Activated CD8-positive, alpha-beta memory T cell treated with anti-CD3 and anti-CD28 coated beads, Interleukin-2, amount 50 U/mL, for 24 hours (primary cell): ENCODE measurements at regions not wholly inside any gene's neighbourhood (a gene's known extent, or its start where the extent isn't known, plus 50 kb on each side); places are given as distances from the start of the nearest gene placed in this dataset.
"Not testable (repeated sequence)": the region's sequence is repeated elsewhere in the genome, so short reads cannot be mapped to it uniquely, and the experiment has no call there.

Experiments
- DNase-seq: peaks from one replicate; pipeline ENCODE4 v3.0.0-alpha.2; 2020; ENCODE audit errors: extremely low read depth

DNA sequence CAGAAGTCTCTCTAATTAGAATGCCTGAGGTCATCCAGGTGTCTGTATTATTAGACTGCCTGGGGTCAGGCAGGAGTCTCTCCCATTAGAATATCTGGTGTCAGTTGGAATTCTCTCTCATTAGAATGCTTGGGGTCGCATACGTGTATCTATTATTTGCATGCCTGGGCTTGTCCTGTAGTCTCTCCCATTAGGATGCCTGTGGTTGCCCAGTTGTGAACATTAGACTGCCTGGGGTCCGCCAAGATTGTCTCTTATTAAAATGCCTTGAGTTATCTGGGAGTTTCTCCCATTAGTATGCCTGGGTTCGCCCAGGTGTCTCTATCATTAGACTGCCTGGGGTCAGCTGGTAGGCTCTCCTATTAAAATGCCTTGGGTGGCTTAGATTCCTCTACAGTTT is 1494.7 kb downstream of the UQCRFS1 start:
- no peak for DNase-seq

DNA sequence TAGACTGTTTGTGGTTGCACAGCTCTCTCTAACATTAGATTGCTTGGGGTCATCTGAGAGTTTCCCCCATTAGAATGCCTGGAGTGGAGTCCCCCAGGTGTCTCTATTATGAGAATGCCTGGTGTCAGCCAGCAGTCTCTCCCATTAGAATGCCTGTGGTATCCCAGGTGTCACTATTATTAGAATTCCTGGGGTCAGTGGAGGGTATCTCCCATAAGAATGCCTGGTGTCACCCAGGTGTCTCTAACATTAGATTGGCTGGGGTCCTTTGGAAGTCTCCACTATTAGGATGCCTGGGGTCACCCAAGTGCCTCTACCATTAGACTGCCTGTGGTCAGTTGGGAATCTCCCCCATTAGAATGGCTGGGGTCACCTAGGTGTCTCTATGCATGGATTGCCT is 1495.1 kb downstream of the UQCRFS1 start:
- no peak for DNase-seq

DNA sequence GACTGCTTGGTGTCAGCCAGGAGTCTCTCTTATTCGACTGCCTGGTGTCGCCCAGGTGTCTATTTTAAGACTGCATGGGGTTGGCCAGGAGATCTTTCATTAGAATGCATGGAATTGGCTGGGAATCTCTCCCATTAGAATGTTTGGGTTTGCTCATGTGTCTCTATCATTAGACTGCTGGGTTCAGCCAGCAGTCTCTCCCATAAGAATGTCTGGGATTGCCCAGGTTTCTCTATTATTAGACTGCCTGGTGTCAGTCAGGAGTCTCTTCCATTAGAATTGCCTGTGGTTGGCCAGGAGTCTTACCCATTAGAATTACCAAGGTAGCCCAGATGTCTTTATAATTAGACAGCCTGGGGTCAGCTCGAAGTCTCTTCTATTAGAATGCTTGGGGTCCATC is 1496.0 kb downstream of the UQCRFS1 start:
- no peak for DNase-seq

DNA sequence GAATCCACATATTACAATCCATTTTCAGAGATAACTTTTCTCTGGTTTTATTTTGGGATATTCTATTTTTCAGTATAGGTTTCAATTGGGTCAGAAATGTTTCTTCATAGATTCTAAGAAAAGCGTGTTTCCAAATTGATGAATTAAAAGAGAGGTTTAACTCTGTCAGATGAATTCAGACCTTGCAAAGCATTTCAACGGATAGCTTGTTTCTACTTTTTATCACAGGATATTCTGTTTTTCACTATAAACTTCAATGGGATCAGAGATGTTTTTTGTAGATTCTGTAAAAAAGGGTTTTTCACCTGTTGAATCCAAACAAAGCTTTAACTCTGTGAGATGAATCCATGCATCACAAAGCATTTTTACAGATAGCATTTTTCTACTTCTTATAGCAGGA is 1498.1 kb downstream of the UQCRFS1 start:
- DNase-seq, result no peak

DNA sequence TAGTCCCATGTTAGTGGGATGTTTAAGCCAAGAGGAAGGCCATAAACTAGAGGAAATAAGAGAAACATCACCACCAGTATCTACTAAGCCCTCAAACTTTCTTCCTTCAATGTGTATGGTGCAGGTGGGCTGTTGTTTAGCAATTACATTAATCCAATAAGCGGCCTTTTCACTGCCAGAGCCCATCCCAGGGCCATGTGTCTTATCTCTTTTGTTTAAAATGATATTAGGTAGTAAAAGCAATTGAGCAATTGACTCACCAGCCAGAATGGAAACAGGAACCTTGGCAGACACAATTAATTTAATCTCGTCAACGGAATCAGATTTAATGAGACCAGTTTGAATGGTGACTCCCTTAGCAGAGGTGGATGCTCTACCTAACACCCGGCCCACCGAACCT is 1503.5 kb downstream of the UQCRFS1 start:
- no peak for DNase-seq

DNA sequence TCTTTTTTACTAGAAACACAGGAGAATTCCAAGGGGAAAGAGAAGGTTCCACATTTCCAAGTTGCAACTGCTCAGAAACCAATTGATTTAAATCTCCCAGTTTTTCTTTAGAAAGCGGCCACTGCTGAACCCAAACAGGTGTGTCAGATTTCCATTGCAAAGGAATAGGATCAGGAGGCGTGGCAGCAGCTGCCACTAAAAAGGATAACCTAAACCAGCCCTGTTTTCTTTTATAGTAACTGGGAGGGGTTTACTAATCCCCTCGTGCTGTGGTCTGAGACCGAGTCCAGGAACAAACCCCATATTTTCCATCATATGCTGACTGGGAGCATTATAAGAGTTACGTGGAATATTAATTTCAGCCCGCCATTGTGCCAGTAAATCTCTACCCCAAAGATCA is 1504.0 kb downstream of the UQCRFS1 start:
- DNase-seq, result not testable (repeated sequence)

DNA sequence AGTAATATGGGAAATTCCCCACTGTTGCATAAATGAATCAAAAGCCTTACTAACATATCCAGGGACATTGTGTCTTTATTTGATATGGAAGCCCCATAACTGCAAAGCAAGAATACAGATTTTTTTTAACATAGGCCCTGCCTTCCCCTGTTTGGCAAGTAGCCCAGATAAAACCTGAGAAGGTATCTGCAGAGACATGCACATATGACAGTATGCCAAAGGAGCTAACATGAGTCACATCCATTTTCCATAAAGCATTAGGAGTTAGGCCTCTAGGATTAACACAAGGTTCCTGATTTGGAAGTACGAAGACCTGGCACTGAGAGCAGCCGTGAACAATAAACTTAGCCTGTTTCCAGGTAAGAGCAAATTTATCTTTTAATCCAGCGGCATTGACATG is 1505.9 kb downstream of the UQCRFS1 start:
- not testable (repeated sequence) for DNase-seq

DNA sequence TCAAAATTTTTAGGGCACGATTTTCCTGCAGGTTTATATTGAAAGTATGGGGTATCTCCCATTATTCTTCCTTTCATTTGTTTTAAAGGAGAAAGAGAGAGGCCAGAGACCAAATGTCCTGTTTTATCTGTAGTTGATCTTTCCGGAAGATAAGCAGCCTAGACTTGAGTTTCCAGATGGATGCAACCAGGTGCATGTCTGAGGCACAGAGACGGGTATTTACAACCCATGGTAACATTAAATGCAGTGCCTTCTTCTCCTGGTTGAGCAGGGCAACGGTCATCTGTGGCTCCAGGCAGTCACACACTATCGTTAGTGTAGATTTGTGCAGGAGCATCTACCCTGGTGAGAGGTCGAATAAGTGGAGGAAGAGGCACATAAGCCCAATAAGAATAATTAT is 1507.1 kb downstream of the UQCRFS1 start:
- no peak for DNase-seq

DNA sequence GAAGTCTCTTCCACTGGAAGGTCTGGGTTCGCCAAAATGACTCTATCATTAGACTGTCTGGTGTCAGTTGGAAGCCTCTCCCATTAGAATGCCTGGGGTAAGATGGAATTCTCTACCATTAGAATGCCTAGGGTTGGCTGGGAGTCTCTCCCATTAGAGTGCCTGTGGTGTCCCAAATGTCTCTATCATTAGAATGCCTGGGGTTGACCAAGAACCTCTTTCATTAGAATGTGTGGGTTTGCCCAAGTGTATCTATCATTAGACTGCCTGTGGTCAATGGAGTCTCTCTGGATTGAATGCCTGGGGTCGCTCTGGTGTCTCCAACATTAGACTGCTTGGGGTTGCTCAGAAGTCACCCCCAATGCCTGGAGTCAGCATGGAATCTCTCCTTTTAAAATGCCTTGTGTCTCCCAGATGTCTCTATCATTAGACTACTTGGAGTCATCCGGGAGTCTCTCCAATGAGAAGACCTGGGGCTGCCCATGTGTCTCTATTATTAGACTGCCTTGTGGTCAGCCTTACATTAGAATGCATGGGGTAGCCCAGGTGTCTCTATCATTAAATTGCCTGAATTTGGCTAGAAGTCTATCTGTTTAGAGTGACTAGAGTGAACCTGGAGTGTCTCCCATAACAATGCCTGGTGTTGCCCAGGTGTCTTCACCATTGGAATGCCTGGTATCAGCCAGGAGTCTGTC is 1518.4 kb downstream of the UQCRFS1 start:
- DNase-seq, result no peak

DNA sequence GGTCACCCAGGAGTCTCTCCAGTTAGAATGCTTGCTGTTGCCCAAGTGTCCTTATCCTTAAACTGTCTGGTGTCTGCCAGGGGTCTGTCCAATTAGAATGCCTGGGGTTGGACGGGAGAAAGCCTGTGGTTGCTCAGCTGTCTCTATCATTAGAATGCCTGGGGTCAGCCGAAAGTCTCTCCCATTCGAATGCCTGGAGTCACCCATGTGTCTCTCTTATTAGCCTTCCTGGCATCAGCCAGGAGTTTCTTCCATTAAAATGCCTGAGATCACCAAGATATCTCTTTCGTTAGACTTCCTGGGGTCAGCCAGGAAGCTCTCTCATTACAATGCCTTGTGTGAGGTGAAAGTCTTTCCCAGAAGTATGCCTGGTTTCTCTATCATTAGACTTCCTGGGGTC is 1521.0 kb downstream of the UQCRFS1 start:
- DNase-seq, result no peak

DNA sequence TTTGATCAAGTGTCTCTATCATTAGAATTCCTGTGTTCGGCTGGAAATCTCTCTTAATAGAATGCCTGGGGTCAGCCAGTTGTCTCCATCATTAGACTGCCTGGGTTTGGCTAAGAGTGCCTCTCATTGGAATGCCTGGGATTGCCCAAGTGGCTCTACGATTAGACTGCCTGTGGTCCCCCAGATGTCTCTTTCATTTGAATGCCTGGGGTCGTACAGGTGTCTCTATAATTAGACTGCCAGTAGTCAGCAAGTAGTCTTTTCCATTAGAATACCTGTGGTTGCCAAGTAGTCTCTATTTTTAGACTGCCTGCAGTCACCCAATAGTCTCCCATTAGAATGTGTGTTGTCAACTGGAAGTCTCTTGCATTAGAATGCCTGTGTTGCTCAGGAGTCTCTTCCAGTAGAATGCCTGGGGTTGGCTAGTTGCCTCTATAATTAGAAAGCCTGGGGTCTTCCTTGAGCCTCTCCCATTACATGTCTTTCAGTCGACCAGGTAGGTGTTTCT is 1523.2 kb downstream of the UQCRFS1 start:
- no peak for DNase-seq

DNA sequence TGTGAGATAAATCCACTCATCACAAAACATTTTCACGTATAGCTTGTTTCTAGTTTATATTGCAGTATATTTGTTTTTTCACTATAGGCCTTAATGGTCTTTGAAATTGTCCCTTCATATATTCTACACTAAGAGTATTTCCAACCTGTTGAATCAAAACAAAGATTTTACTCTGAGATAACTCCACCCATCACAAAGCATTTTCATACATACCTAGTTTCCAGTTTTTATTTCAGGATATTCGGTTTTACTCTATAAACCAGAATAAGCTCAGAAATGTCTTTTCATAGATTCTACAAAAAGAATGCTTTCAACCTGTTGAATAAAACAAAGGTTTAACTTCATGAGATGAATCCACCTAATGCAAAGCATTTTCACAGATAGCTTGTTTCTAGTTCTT is 1528.7 kb downstream of the UQCRFS1 start:
- DNase-seq, result no peak

DNA sequence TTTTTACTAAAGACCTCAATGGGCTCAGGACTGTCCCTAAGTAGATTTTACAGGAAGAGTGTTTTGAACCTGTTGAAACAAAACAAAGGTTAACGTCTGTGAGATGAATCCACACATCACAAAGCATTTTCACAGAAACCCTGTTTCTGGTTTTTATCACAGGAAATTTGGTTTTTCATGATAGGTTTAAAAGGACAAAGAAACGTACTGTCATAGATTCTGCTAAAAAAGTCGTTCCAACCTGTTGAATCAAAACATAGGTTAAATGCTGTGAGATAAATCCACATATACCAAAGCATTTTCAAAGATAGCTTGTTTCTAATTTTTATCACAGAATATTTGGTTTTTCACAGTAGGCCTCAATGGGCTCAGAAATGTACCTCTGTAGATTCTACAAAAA is 1531.0 kb downstream of the UQCRFS1 start:
- no peak for DNase-seq

DNA sequence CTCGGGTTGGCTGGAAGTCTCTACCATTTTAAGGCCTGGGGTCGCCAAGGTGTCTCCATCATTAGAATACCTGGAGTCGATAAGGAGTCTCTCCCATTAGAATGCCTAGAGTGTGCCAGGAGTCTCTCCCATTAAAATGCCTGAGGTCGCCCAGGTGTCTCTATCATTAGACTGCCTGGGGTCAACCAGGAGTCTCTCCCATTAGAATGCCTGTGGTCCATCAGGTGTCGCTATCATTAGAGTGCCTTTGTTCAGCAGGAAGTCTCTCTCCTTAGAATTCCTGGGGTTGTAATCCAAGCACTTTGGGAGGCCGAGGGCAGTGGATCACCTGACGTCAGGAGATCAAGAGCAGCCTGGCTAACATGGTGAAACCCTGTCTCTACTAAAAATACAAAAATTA is 1533.0 kb downstream of the UQCRFS1 start:
- no peak for DNase-seq

DNA sequence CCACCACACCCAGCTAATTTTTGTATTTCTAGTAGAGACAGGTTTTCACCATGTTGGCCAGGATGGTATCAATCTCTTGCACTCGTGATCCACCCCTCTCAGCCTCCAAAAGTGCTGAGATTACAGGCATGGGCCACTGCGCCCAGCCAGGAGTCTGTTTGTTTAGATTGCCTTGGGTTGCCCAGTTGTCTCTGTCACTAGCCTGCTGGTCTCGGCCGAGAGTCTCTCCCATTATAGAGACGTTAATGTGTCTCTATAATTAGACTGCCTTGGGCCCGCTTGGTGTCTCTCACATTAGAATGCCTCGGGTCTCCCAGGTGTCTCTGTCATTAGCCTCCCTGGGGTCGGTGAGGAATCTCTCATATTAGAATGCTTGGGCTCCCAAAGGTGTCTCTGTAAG is 1533.6 kb downstream of the UQCRFS1 start:
- DNase-seq, result no peak

DNA sequence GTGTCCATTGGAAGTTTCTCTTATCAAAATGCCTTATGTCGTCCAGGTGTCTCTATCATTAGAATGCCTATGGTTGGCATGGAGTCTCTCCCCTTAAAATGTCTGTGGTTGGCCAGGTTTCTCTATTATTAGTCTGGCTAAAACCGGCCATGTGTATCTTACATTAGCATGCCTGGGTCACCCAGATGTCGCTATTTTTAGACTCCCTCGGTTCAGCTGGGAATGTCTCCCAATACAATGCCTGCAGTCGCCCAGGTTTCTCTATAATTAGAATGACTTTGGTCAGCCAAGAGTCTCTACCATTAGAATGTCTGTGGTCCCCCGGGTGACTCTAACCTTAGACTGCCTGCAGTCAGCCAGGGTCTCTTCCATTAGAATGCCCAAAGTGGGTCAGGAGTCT is 1536.1 kb downstream of the UQCRFS1 start:
- no peak for DNase-seq

DNA sequence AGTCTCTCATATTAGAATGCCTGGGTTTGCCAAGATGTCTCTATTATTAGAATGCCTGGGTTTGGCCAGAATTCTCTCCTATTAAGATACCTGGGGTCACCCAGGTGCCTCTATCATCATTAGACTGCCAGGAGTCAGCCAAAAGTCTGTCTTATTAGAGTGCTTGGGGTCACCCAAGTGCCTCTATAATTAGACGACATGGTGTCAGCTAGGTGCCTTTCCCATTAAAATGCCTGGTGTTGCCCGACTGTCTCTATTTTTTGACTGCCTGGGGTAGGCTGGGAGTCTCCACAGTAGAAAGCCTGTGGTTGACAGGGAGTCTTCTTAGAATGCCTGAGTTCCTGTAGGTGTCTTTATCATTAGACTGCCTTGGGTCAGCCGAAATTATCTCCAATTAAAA is 1536.6 kb downstream of the UQCRFS1 start:
- no peak for DNase-seq

DNA sequence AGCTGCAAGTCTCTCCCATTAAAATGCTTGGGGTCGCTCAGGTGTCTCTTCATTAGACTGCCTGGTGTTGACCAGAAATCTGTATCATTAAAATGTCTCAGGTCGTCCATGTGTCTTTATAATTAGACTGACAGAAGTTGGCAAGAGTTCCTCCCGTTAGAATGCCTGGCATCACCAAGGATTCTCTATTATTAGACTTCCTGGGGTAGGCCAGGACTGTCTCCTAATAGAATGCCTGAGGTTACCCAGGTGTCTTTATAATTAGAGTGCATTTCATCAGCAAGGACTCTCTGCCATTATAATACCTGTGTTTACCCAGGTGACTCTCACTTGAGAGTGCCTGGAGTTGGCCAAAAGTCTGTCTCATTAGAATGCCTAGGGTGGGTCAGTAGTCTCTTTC is 1537.2 kb downstream of the UQCRFS1 start:
- no peak for DNase-seq

DNA sequence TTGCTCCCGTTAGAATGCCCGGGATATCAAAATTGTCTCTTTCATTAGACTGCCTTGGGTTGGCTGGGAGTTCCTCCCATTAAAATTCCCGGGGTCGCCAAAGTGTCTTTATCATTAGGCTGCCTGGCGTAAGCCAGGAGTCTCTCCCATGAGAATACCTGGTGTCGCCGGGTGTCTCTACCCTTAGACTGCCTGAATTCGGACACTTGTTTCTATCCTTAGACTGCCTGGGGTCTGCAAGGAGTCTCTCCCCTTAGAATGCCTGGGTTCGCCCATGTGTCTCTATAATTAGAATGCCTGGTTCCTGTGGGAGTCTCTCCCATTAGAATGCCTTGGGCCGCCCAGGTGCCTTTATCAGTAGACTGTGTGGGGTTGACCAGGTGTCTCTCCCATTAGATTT is 1538.2 kb downstream of the UQCRFS1 start:
- no peak for DNase-seq

DNA sequence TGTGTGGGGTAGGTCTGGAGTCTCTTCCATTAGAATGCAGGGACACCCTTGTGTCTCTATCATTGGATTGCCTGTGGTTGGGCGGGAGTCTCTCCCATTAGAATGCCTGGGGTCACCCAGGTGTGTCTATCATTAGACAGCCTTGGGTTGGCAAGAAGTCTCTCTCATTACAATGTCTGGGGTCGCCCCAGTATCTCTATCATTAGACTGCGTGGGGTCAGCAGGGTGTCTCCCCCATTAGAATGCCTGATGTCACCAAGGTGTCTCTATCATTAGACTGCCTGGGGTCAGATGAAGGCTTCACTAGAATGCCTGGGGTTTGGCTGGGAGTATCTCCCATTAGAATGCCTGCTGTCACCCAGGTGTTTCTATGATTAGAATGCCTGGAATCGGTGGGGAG is 1539.0 kb downstream of the UQCRFS1 start:
- no peak for DNase-seq

DNA sequence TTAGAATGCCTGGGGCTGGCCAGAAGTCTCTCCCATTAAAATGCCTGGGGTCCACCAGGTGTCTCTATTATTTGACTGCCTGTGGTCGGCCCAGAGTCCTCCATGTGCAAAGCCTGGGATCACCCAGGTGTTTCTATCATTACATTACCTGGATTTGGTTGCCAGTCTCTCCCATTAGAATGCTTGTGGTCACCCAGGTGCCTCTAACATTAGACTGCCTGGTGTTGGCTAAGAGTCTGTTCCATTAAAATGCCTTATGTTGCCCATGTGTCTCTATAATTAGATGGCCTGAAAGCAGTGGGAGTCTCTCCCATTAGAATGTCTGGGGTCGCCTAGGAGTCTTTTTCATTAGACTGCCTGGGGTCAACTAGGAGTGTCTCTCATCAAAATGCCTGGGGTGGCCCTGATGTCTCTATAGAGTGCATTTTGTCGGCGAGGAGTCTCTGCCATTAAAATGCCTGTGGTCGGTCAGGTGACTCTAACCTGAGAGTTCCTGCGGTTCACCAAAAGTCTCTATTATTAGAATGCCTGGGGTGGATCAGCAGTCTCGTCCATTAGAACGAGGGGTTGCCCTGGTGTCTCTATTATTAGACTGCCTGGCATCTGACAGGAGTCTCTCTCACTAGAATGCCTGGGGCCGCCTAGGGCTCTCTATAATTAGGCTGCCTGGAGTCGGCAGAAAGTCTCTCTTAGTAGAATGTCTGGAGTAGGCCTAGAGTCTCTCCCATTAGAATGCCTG is 1540.5 kb downstream of the UQCRFS1 start:
- DNase-seq, result no peak

DNA sequence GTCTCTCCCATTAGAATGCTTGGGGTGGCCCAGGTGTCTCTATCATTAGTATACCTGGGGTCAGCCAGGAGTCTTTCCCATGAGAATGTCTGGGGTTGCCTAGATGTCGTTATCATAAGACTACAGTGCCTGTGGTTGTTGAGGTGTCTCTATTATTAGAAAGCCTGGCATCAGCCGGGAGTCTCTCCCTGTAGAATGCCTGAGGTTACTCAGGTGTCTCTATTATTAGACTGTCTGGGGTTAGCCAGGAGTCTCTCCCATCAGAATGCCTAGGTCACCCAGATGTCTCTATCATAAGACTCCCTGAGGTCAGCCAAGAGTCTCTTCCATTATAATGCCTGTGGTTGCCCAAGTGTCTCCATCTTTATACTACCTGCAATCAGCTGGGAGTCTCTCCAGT is 1541.1 kb downstream of the UQCRFS1 start:
- DNase-seq, result no peak

DNA sequence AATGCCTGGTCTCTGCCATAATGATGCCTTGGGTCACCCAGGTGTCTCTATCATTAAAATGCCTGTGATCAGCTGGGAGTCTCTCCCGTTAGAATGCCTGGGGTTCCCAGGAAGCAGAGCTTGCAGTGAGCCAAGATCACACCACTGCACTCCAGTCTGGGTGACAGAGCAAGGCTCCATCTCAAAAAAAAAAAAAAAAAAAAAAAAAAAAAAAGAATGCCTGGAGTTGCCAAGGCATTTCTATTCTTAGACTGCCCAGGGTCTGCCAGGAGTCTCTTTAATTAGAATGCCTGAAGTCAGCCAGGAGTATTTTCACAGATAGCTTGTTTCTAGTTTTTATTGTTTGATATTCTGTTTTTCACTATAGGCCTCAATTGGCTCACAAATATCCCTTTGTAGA is 1552.5 kb downstream of the UQCRFS1 start:
- no peak for DNase-seq
